ENCODE measurements at regions not wholly inside any gene's neighbourhood (a gene's known extent, or its start where the extent isn't known, plus 50 kb on each side); places are given as distances from the start of the nearest gene placed in this dataset.

DNA sequence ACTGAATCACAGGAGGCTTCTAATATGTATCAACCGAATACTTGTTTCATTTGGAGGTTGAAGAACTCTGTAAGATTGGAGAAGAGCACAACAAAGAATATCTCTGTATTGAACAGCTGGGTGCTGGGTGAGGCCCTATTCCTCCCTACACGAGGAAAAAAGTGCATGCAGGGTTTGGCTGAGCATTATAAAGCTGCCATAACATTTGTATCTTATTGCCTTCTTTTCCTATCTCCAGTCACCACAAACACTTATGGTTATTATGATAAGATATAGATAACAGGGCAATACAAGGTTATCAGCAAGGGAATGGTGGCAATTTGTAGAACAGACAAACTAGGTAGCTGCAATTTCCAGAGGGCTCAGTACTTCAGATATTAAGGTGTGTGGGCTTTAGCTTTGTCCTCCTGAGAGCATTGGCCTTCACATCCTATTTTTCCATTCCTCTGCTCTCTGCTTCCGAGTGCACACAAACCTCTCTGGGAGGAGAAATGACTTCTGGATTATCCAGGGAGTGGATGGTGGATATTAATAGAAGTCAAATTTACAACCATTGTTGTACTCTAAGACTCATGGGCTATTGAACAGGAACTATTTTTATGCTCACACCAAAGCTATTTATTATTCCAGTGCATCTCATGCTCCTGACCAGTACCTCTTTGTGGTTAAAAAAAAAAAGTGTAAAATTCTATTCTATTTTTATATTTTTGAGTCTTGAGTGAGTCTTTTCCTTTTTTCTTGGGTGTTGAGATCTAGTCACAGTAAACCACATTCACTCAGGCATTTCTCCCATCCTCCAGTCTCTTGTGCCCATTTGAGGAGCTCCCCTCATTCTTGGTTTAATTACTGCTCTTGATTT is 248.4 kb downstream of the ETAA1 start:
- Histone ChIP-seq H3K36me3 (ENCODE audit: control insufficient read depth in 5 of 5, insufficient read depth in 5 of 5, low read length in 5 of 5) (no peaks in the 10 kb centered on the region), H3K4me1 (ENCODE audit: control insufficient read depth in 5 of 5, insufficient read depth in 5 of 5, low read length in 5 of 5) (peaks cover 4 to 27% (median 16%) of the 10 kb centered on the region in 5 donors), H3K4me3 (ENCODE audit: low read depth in 1 of 5, low read length in 5 of 5) (no peak overlapping the region), H3K9ac (ENCODE audit: low read length in 5 of 5) (no peak overlapping the region), H3K27me3 (ENCODE audit: control insufficient read depth in 5 of 5, insufficient read depth in 4 of 5, low read length in 5 of 5) (no peaks in the 10 kb centered on the region), H3K9me3 (ENCODE audit: control insufficient read depth in 5 of 5, low read length in 5 of 5) (peaks cover 0 to 6% (median 5%) of the 10 kb centered on the region in 5 donors), H3K27ac (ENCODE audit: low read depth, low read length) (no peak overlapping the region)

GRCh38 chr2:67646714-67647333 is 249.7 kb downstream of the ETAA1 start:
- Histone ChIP-seq H3K27ac (ENCODE audit: low read depth, low read length) (no peak overlapping the region), H3K9me3 (ENCODE audit: control insufficient read depth in 5 of 5, low read length in 5 of 5) (peaks cover 0 to 6% (median 5%) of the 10 kb centered on the region in 5 donors), H3K36me3 (ENCODE audit: control insufficient read depth in 5 of 5, insufficient read depth in 5 of 5, low read length in 5 of 5) (no peaks in the 10 kb centered on the region), H3K27me3 (ENCODE audit: control insufficient read depth in 5 of 5, insufficient read depth in 4 of 5, low read length in 5 of 5) (no peaks in the 10 kb centered on the region), H3K4me1 (ENCODE audit: control insufficient read depth in 5 of 5, insufficient read depth in 5 of 5, low read length in 5 of 5) (peaks cover 4 to 33% (median 26%) of the 10 kb centered on the region in 5 donors), H3K4me3 (ENCODE audit: low read depth in 1 of 5, low read length in 5 of 5) (no peak overlapping the region), H3K9ac (ENCODE audit: low read length in 5 of 5) (no peak overlapping the region)

DNA sequence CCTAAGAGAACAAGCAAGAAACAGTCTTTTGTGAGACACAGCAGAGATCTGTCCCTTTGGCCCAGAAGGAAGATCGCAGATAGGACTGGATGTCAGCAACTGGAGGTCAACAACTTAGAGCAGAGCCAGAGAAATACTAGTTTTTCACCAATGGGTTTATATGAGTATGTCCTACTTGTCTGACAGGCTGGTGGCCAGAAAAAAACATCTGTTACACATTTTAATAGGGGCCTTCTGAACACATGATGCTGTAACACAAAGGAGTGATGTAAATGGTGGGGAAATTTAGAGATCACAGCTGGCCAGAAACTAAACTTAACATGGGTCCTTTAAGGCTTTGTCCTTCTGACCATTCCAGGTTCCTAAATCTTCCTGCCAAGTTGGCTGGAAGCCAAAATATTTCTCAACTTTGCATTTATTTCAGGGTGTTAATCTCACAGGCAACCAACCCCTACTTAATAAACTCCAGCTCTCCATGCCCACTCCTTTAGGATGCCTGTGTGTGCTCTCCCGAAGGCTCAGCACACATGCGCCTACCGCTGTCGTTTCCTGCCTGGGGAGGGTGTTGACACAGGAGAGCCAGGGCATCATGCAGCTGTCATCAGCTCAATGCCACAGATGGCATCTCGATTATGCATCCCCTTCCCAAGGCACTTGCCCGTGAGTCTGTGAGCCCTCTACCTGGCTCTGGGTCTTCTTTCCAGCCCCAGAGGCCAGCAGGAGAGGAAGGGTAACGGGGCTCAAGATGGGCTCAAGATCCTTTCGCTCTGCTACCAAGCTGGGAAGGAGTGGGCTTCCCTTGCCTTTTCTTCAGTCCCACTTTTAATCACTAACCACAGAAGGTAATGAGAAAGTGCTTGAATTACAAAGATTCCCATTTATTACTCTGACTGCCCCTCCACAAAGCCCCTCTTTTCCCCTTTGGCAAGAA is 252.5 kb downstream of the ETAA1 start:
- Histone ChIP-seq H3K4me3 (ENCODE audit: low read depth in 1 of 5, low read length in 5 of 5) (no peak overlapping the region), H3K27ac (ENCODE audit: low read depth, low read length) (peak overlapping the region; percentile 54), H3K27me3 (ENCODE audit: control insufficient read depth in 5 of 5, insufficient read depth in 4 of 5, low read length in 5 of 5) (no peaks in the 10 kb centered on the region), H3K36me3 (ENCODE audit: control insufficient read depth in 5 of 5, insufficient read depth in 5 of 5, low read length in 5 of 5) (no peaks in the 10 kb centered on the region), H3K4me1 (ENCODE audit: control insufficient read depth in 5 of 5, insufficient read depth in 5 of 5, low read length in 5 of 5) (peaks cover 4 to 33% (median 26%) of the 10 kb centered on the region in 5 donors), H3K9me3 (ENCODE audit: control insufficient read depth in 5 of 5, low read length in 5 of 5) (peaks cover 0 to 6% (median 5%) of the 10 kb centered on the region in 5 donors), H3K9ac (ENCODE audit: low read length in 5 of 5) (peak overlapping the region in 1 of 5 donors; percentile 47)

- H3K9me3 ChIP-seq (ENCODE audit: control insufficient read depth in 5 of 5, low read length in 5 of 5) = peaks cover 0 to 6% (median 5%) of the 10 kb centered on the region in 5 donors
These were observed 253.4 kb downstream of the ETAA1 start for GRCh38 chr2:67650291-67651133.

GRCh38 chr2:67651565-67651964 is 254.4 kb downstream of the ETAA1 start:
- Histone ChIP-seq H3K27ac (ENCODE audit: low read depth, low read length) (no peak overlapping the region), H3K9me3 (ENCODE audit: control insufficient read depth in 5 of 5, low read length in 5 of 5) (peaks cover 0 to 4% (median 3%) of the 10 kb centered on the region in 5 donors), H3K27me3 (ENCODE audit: control insufficient read depth in 5 of 5, insufficient read depth in 4 of 5, low read length in 5 of 5) (no peaks in the 10 kb centered on the region), H3K4me1 (ENCODE audit: control insufficient read depth in 5 of 5, insufficient read depth in 5 of 5, low read length in 5 of 5) (peaks cover 4 to 33% (median 26%) of the 10 kb centered on the region in 5 donors), H3K36me3 (ENCODE audit: control insufficient read depth in 5 of 5, insufficient read depth in 5 of 5, low read length in 5 of 5) (no peaks in the 10 kb centered on the region), H3K9ac (ENCODE audit: low read length in 5 of 5) (no peak overlapping the region), H3K4me3 (ENCODE audit: low read depth in 1 of 5, low read length in 5 of 5) (no peak overlapping the region)

More at GRCh38 chr2:67650291-67651133, 253.4 kb downstream of the ETAA1 start:
- Histone ChIP-seq H3K9ac (ENCODE audit: low read length in 5 of 5) (no peak overlapping the region), H3K27me3 (ENCODE audit: control insufficient read depth in 5 of 5, insufficient read depth in 4 of 5, low read length in 5 of 5) (no peaks in the 10 kb centered on the region), H3K4me1 (ENCODE audit: control insufficient read depth in 5 of 5, insufficient read depth in 5 of 5, low read length in 5 of 5) (peaks cover 4 to 33% (median 26%) of the 10 kb centered on the region in 5 donors), H3K27ac (ENCODE audit: low read depth, low read length) (peak overlapping the region; percentile 54), H3K36me3 (ENCODE audit: control insufficient read depth in 5 of 5, insufficient read depth in 5 of 5, low read length in 5 of 5) (no peaks in the 10 kb centered on the region), H3K4me3 (ENCODE audit: low read depth in 1 of 5, low read length in 5 of 5) (no peak overlapping the region)

GRCh38 chr2:67652679-67653078 is 255.5 kb downstream of the ETAA1 start:
- Histone ChIP-seq H3K4me3 (ENCODE audit: low read depth in 1 of 5, low read length in 5 of 5) (no peak overlapping the region), H3K27ac (ENCODE audit: low read depth, low read length) (no peak overlapping the region), H3K9ac (ENCODE audit: low read length in 5 of 5) (no peak overlapping the region), H3K9me3 (ENCODE audit: control insufficient read depth in 5 of 5, low read length in 5 of 5) (no peaks in the 10 kb centered on the region), H3K27me3 (ENCODE audit: control insufficient read depth in 5 of 5, insufficient read depth in 4 of 5, low read length in 5 of 5) (no peaks in the 10 kb centered on the region), H3K36me3 (ENCODE audit: control insufficient read depth in 5 of 5, insufficient read depth in 5 of 5, low read length in 5 of 5) (no peaks in the 10 kb centered on the region), H3K4me1 (ENCODE audit: control insufficient read depth in 5 of 5, insufficient read depth in 5 of 5, low read length in 5 of 5) (peaks cover 4 to 33% (median 26%) of the 10 kb centered on the region in 5 donors)

DNA sequence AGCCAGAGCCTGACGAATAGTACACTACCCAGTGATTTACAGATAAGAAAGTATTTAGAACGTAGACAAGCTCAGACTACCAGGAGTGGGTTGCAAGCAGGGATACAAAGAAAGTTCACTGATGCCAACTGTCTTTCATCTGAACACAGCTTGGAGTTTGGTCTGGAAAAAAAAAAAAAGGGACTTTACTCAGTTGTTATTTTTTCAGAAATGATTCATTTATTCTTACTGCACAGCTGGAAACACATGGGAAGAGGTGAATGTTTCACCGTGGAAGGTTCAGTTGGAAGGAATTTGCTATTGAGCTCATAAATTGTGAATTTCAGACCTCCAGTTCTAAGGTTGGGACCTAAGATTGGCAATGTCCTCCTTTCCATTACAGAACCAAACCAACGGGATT is 259.7 kb downstream of the ETAA1 start:
- no peak overlapping the region for H3K27ac ChIP-seq (ENCODE audit: low read depth, low read length)
- no peak overlapping the region for H3K4me3 ChIP-seq (ENCODE audit: low read depth in 1 of 5, low read length in 5 of 5)
- peaks cover 0 to 4% (median 3%) of the 10 kb centered on the region in 5 donors for H3K9me3 ChIP-seq (ENCODE audit: control insufficient read depth in 5 of 5, low read length in 5 of 5)
- no peak overlapping the region for H3K9ac ChIP-seq (ENCODE audit: low read length in 5 of 5)
- H3K4me1 ChIP-seq (ENCODE audit: control insufficient read depth in 5 of 5, insufficient read depth in 5 of 5, low read length in 5 of 5) = no peaks in the 10 kb centered on the region
- no peaks in the 10 kb centered on the region for H3K36me3 ChIP-seq (ENCODE audit: control insufficient read depth in 5 of 5, insufficient read depth in 5 of 5, low read length in 5 of 5)
- H3K27me3 ChIP-seq (ENCODE audit: control insufficient read depth in 5 of 5, insufficient read depth in 4 of 5, low read length in 5 of 5) = no peaks in the 10 kb centered on the region

GRCh38 chr2:67658820-67659219 is 261.7 kb downstream of the ETAA1 start:
- H3K4me3 ChIP-seq (ENCODE audit: low read depth in 1 of 5, low read length in 5 of 5) = peak overlapping the region in 1 of 5 donors; percentile 9
- peaks cover 0 to 5% (median 0%) of the 10 kb centered on the region in 5 donors for H3K4me1 ChIP-seq (ENCODE audit: control insufficient read depth in 5 of 5, insufficient read depth in 5 of 5, low read length in 5 of 5)
- H3K9me3 ChIP-seq (ENCODE audit: control insufficient read depth in 5 of 5, low read length in 5 of 5) = peaks cover 0 to 4% (median 3%) of the 10 kb centered on the region in 5 donors
- H3K9ac ChIP-seq (ENCODE audit: low read length in 5 of 5) = no peak overlapping the region
- H3K27me3 ChIP-seq (ENCODE audit: control insufficient read depth in 5 of 5, insufficient read depth in 4 of 5, low read length in 5 of 5) = no peaks in the 10 kb centered on the region
- H3K27ac ChIP-seq (ENCODE audit: low read depth, low read length) = no peak overlapping the region
- no peaks in the 10 kb centered on the region for H3K36me3 ChIP-seq (ENCODE audit: control insufficient read depth in 5 of 5, insufficient read depth in 5 of 5, low read length in 5 of 5)

DNA sequence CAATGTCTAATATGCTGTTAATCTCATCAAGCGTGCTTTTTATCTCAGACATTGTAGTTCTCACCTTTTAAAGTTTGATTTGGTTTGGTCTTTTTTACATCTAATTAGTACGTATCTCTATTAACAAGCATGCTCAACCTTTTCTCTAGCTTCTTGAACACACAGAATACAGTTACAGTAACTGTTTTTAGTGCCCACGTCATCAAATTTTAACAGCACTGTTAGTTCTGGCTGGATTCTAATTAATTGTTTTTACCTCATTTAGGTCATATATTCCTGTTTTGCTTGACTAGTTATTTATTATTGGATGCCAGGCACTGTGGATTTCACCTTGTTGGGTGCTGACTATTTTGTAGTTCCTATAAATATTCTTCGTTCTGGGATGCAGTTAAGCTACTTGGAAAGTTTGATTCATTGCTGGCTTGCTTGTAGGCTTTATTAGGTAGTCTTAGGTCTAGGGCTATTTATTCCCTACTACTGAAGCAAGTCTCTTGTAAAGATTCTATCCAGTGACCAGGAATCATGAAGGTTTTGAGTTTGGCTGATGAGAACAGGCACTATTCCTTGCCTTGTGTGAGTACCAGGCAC is 263.0 kb downstream of the ETAA1 start:
- H3K4me1 ChIP-seq (ENCODE audit: control insufficient read depth in 5 of 5, insufficient read depth in 5 of 5, low read length in 5 of 5) = peaks cover 0 to 13% (median 0%) of the 10 kb centered on the region in 5 donors

More for the DNA sequence above, 263.0 kb downstream of the ETAA1 start:
- Histone ChIP-seq H3K27me3 (ENCODE audit: control insufficient read depth in 5 of 5, insufficient read depth in 4 of 5, low read length in 5 of 5) (no peaks in the 10 kb centered on the region), H3K36me3 (ENCODE audit: control insufficient read depth in 5 of 5, insufficient read depth in 5 of 5, low read length in 5 of 5) (no peaks in the 10 kb centered on the region), H3K9ac (ENCODE audit: low read length in 5 of 5) (no peak overlapping the region), H3K4me3 (ENCODE audit: low read depth in 1 of 5, low read length in 5 of 5) (no peak overlapping the region), H3K9me3 (ENCODE audit: control insufficient read depth in 5 of 5, low read length in 5 of 5) (peaks cover 0 to 4% (median 3%) of the 10 kb centered on the region in 5 donors), H3K27ac (ENCODE audit: low read depth, low read length) (no peak overlapping the region)
